Ramos (cell line): ENCODE measurements at regions not wholly inside any gene's neighbourhood (a gene's known extent, or its start where the extent isn't known, plus 50 kb on each side); places are given as distances from the start of the nearest gene placed in this dataset.

Source experiments
- in situ Hi-C: fragments of 300-500 bp; cut with MboI; formaldehyde crosslinking; loops from one replicate; pipeline ENCODE4 v1.14.3; 2022; ENCODE audit warnings: low sequenced_read_pairs; ENCODE audit not compliant: unreplicated experiment

- in situ Hi-C loops: no loop called here
These were observed 198.3 kb downstream of the PLK2 start for GRCh38 chr5:58261605-58262004.

DNA sequence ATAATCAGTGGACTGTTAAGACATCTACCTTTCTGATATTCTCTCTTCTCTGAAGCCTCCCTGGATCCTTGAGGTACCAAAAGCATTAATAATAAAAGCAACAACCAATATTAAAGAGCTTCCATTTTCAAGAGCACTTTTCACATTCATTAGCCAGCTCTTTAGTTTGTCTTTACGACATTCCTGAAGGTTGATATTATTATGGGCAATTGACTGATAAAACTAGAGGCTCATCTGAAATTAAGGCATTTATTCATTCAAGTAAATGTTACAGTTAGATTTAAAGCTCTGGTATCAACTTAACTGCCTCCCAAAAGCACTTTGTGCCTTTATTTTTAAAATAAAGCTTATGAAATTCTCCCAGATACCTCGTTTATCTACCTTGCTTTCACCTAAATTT lies 199.6 kb downstream of the PLK2 start:
- in situ Hi-C loops: no loop called here

DNA sequence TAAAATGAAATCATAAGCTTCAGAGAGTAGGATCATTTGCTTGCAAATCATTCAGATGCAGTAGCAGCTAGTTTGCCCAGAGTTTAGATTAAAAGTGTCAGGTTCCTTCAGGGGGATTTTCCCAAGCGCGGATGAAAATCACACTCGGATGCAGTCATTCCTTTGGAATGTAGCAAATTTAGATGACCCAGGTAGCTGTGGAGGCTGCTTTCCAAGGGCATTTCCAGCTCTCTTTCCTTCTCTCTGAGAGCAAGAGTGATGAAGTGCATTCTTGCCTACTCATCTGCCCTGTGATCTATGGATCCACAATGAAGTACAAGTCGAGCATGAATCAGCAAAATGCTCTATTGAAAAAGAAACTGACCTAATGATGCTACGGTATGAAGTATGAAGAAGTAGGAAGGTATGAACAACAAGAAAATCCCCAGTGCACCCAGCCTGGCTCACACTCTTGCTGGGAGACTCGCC lies 200.2 kb downstream of the PLK2 start:
- in situ Hi-C loops: no loop called here

- in situ Hi-C loops: no loop called here
These were observed 200.8 kb downstream of the PLK2 start for GRCh38 chr5:58258984-58259684.

DNA sequence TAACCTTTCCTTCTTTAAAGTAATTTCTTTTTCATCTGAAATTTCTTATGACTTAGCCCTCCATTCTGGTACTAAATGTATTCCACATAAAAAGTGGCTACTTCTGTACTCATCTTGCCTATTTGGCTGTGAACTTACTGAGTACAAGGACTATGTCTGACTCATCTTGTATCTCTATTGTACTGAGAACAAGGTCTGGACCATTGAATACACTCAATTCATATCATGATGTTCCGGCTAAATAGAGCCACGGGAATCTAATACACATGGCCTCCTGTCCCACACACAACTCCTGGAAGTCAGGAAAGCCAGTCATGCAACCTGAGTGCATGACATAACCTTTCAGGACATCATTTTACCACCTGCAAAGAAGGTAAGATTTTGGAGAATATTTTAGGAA lies 203.9 kb downstream of the PLK2 start:
- in situ Hi-C loops: no loop called here

DNA sequence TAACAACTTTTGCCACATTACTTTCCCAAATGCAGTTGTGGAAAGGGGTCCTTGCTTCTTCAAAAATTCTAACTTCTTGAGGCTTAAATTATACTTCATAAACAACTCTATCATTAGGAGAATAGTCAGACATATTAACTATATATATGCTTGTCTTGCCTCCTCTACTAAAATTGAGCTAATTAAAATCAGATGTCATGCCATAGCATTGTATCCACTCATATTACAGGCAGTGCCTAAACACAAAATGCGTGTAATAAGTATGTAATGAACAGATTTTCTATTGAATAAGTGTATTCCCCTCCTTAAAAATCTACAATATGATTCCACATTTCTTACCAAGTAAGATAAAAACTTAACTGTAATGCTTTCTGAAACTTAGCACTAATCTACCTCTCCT lies 204.5 kb downstream of the PLK2 start:
- in situ Hi-C loops: no loop called here

GRCh38 chr5:58248221-58248620 lies 211.7 kb downstream of the PLK2 start:
- in situ Hi-C loops: no loop called here

- in situ Hi-C loops: no loop called here
These were observed 213.4 kb downstream of the PLK2 start for GRCh38 chr5:58246461-58246944.

DNA sequence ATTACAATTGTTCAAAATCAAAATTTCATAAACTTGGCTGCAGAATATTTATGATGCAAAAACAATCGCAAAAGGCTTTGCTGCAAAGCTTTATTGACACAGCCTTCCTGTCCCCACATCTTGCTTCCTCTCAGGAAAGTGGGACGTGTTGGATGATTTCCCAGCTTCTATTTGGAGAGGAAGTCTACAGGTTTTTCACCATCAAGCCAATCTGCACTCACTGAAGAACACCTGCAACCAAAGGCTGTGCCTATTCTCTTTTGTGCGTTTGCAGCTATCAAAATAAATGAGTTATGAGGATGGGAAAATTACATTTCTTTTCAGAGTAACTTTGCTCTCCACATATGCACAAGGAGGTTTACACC lies 214.4 kb downstream of the PLK2 start:
- in situ Hi-C loops: no loop called here

DNA sequence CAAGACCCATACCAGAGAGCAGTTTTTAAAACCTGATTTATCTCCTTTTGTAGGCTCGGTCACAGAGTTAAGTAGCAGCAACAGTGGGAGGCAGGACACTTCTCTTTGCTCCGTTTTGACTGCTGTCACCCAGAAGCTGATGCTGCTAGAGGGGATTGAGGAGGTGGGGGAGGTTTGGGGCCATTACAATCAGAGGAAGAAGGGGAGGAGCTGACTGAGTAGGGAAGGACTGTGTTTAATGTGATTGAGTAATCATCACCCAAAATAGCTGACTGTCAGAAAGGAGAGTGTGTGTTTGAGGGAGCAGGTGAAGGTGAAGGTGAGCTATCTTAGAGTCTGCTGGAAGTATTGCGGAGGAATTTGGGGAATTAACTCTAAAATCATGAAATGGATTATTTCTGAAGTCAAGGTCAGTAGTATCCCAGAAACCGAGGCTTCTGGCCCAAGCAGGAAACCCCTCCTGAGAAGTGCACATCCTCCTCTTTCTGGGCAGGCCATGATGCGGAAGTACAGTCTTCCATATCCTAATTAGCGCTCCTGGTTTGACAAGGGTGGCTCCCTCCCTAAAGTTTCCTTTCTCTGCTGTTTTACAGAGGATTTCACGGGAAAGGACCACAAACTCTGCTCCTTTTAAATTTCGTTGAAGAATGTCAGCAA lies 214.9 kb downstream of the PLK2 start:
- in situ Hi-C loops: no loop called here

DNA sequence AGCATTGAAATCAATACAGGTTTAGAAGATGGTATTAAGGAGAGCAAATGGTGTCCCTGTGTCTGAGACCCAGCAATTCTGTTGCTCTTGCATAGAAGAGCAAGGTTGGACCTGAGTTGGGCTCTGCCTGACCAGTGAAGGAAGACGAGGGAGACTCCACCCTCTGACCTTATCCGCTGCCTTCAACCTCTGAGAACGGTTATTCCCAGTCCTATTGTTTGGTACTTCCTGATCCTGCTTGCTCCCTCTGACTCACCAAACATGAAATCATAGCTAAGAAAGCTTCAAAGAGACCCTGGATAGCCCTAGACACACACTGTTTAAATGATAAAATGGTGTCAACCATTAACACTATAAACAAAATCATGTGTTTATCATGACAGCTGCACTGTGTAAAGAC lies 218.5 kb downstream of the PLK2 start:
- in situ Hi-C loops: no loop called here

- in situ Hi-C loops: no loop called here
These were observed 219.6 kb downstream of the PLK2 start for GRCh38 chr5:58240322-58240721.

- in situ Hi-C loops: no loop called here
These were observed 220.2 kb downstream of the PLK2 start for GRCh38 chr5:58239731-58240130.

DNA sequence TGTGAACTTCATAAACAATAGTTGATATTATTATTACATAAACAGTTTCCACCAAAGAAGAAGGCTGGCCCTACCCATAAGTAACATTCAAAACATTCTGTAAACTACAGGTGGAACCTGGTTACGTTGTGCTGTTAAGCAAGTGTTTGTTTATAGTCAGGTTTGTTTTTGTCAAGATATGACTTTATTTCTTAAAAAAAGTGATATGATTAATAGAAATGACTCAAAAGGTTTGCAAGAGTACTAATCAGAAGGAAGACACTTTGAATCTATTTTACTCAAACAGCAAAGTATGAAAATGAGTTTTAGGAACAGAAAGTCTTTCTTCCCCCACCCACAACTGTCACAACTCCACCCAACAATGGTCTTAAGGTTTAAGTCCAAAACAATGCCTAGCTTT lies 220.8 kb downstream of the PLK2 start:
- in situ Hi-C loops: no loop called here

GRCh38 chr5:58236498-58236897 lies 223.4 kb downstream of the PLK2 start:
- in situ Hi-C loops: no loop called here

DNA sequence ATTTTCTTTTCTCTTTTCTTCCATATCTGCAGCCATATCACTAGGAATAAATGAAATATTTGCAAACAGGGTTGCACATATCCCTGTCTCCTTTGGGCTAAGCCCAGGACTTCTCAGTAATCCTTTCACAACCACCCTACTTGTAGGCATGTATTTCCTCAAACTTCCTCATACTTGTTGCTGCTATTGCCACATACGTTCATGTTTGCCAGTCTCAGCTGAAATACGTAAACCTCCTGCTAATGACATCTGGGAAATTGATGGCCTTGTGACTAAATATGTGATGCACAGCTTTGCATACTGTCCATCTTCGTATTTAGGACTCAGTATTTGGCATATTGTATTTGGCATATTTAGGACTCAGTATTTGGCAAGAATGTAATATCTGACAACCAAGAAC lies 224.6 kb downstream of the PLK2 start:
- in situ Hi-C loops: no loop called here

- in situ Hi-C loops: no loop called here
These were observed 227.8 kb downstream of the PLK2 start for GRCh38 chr5:58232130-58232529.

DNA sequence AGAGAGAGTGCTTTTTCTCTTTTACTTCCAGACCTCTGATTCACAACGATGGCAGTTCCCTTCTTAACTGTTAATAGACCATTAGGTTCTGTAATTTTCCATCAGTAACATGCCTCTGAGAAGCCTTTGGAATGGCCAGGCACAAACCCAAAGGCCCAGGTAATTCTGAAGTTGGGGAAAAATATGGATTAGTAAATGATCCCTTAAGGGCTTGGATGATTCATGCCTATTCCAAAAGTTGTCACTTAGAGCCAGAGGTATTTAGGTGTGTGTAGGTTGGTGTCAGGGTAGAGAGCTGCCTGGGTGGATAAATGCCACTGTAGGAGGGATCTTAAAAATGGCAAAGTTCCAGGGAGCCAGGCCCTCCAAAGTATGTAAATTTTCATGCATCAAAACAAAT lies 228.8 kb downstream of the PLK2 start:
- in situ Hi-C loops: no loop called here

GRCh38 chr5:58228896-58229295 lies 231.0 kb downstream of the PLK2 start:
- in situ Hi-C loops: no loop called here

- in situ Hi-C loops: no loop called here
These were observed 232.0 kb downstream of the PLK2 start for GRCh38 chr5:58227858-58228257.

GRCh38 chr5:58224661-58225060 lies 235.2 kb downstream of the PLK2 start:
- in situ Hi-C loops: no loop called here

GRCh38 chr5:58224221-58224620 lies 235.7 kb downstream of the PLK2 start:
- in situ Hi-C loops: no loop called here
